NT2/D1 (cell line): ENCODE measurements at regions not wholly inside any gene's neighbourhood (a gene's known extent, or its start where the extent isn't known, plus 50 kb on each side); places are given as distances from the start of the nearest gene placed in this dataset.
"Not testable (repeated sequence)": the region's sequence is repeated elsewhere in the genome, so short reads cannot be mapped to it uniquely, and the experiment has no call there.

Experiments used
- DNase-seq: peaks from one replicate; pipeline ENCODE4 v3.0.0-alpha.2; 2011; ENCODE audit warnings: low read depth, low spot score
- H3K27me3 ChIP-seq: 2 replicates; pipeline ENCODE4 v1.6.0; 2011; ENCODE audit warnings: mild to moderate bottlenecking; ENCODE audit not compliant: insufficient read length, insufficient read depth
- H3K36me3 ChIP-seq: 2 replicates; pipeline ENCODE4 v1.6.1; 2011; ENCODE audit warnings: mild to moderate bottlenecking, low read length, mixed read lengths; ENCODE audit not compliant: insufficient read depth, insufficient read length
- H3K4me1 ChIP-seq: 2 replicates; pipeline ENCODE4 v1.5.1; 2011; ENCODE audit not compliant: insufficient read depth, insufficient read length
- H3K4me3 ChIP-seq: 2 replicates; pipeline ENCODE4 v1.5.1; 2011; ENCODE audit warnings: low read depth; ENCODE audit not compliant: insufficient read length
- H3K9ac ChIP-seq: 2 replicates; pipeline ENCODE4 v1.6.0; 2011; ENCODE audit warnings: low read depth; ENCODE audit not compliant: insufficient read length
- H3K9me3 ChIP-seq: 2 replicates; pipeline ENCODE4 v1.5.1; 2011; ENCODE audit warnings: mild to moderate bottlenecking, low read length; ENCODE audit not compliant: insufficient read depth
- SUZ12 ChIP-seq: IDR thresholded peaks from 2 replicates; pipeline ENCODE4 v1.6.1; 2011; ENCODE audit not compliant: insufficient read length, insufficient read depth; ENCODE audit errors: extremely low read depth
- YY1 ChIP-seq: IDR thresholded peaks from 2 replicates; pipeline ENCODE4 v1.6.1; 2011; ENCODE audit not compliant: insufficient read length, insufficient read depth
- ZNF274 ChIP-seq: IDR thresholded peaks from 2 replicates; pipeline ENCODE4 v1.6.1; 2011; ENCODE audit warnings: mild to moderate bottlenecking, low read depth, low read length

- Histone ChIP-seq H3K4me1 (no peaks in the 10 kb centered on the region), H3K9ac (no peak overlapping the region), H3K27me3 (no peaks in the 10 kb centered on the region), H3K9me3 (no peaks in the 10 kb centered on the region), H3K36me3 (no peaks in the 10 kb centered on the region), H3K4me3 (no peak overlapping the region)
- TF ChIP-seq SUZ12 (no peak), ZNF274 (no peak), YY1 (no peak)
- no peak for DNase-seq
Measured at GRCh38 chr11:37320921-37321320, 722.9 kb upstream of the RAG2 start.

GRCh38 chr11:37317803-37318202 is 719.8 kb upstream of the RAG2 start:
- TF ChIP-seq ZNF274: no peak
- TF ChIP-seq YY1: no peak
- no peak for TF ChIP-seq SUZ12
- H3K4me1 ChIP-seq: no peaks in the 10 kb centered on the region
- no peak overlapping the region for H3K9ac ChIP-seq
- no peaks in the 10 kb centered on the region for H3K9me3 ChIP-seq
- H3K27me3 ChIP-seq: no peaks in the 10 kb centered on the region
- no peaks in the 10 kb centered on the region for H3K36me3 ChIP-seq
- H3K4me3 ChIP-seq: no peak overlapping the region
- no peak for DNase-seq

- no peak for TF ChIP-seq SUZ12
- no peak for TF ChIP-seq YY1
- TF ChIP-seq ZNF274: no peak
- DNase-seq: no peak
- Histone ChIP-seq H3K4me1 (no peaks in the 10 kb centered on the region), H3K9me3 (0 out of 2 replicates have a peak, but pooled peaks cover under 1% of the 10 kb centered on the region), H3K36me3 (no peaks in the 10 kb centered on the region), H3K27me3 (no peaks in the 10 kb centered on the region), H3K9ac (no peak overlapping the region), H3K4me3 (no peak overlapping the region)
Measured at GRCh38 chr11:37313266-37313665, 715.2 kb upstream of the RAG2 start.

GRCh38 chr11:37306563-37306962 is 708.5 kb upstream of the RAG2 start:
- no peak for DNase-seq
- Histone ChIP-seq H3K27me3 (no peaks in the 10 kb centered on the region), H3K9ac (no peak overlapping the region), H3K4me1 (no peaks in the 10 kb centered on the region), H3K36me3 (no peaks in the 10 kb centered on the region), H3K9me3 (peaks cover 14% of the 10 kb centered on the region), H3K4me3 (no peak overlapping the region)
- TF ChIP-seq SUZ12 (no peak), YY1 (no peak), ZNF274 (no peak)

- H3K9me3 ChIP-seq: peaks cover 15% of the 10 kb centered on the region; the same call in 1 of the 2 replicates
- DNase-seq, H3K9ac ChIP-seq, H3K36me3 ChIP-seq, H3K4me3 ChIP-seq, H3K27me3 ChIP-seq, H3K4me1 ChIP-seq: not testable (repeated sequence)
Measured at GRCh38 chr11:37301405-37301804, 703.4 kb upstream of the RAG2 start.

GRCh38 chr11:37298173-37298572 is 700.1 kb upstream of the RAG2 start:
- Histone ChIP-seq H3K9me3 (peaks cover 8% of the 10 kb centered on the region; the same call in 1 of the 2 replicates), H3K9ac (no peak overlapping the region), H3K4me1 (no peaks in the 10 kb centered on the region), H3K27me3 (no peaks in the 10 kb centered on the region), H3K4me3 (no peak overlapping the region), H3K36me3 (no peaks in the 10 kb centered on the region)
- DNase-seq: no peak
- TF ChIP-seq SUZ12 (no peak), ZNF274 (no peak), YY1 (no peak)

GRCh38 chr11:37286890-37287289 is 688.9 kb upstream of the RAG2 start:
- no peaks in the 10 kb centered on the region for H3K4me1 ChIP-seq
- H3K36me3 ChIP-seq: no peaks in the 10 kb centered on the region
- TF ChIP-seq SUZ12 (no peak), ZNF274 (no peak), YY1 (no peak)
- no peaks in the 10 kb centered on the region for H3K9me3 ChIP-seq
- no peaks in the 10 kb centered on the region for H3K27me3 ChIP-seq
- DNase-seq: no peak
- H3K4me3 ChIP-seq: no peak overlapping the region
- H3K9ac ChIP-seq: no peak overlapping the region

GRCh38 chr11:37282367-37282766 is 684.3 kb upstream of the RAG2 start:
- no peak overlapping the region for H3K9ac ChIP-seq
- H3K27me3 ChIP-seq: no peaks in the 10 kb centered on the region
- no peak for DNase-seq
- H3K4me3 ChIP-seq: no peak overlapping the region
- TF ChIP-seq SUZ12: no peak
- TF ChIP-seq ZNF274: no peak
- TF ChIP-seq YY1: no peak
- H3K9me3 ChIP-seq: no peaks in the 10 kb centered on the region
- no peaks in the 10 kb centered on the region for H3K36me3 ChIP-seq
- H3K4me1 ChIP-seq: no peaks in the 10 kb centered on the region
